HCT116 (cell line): ENCODE measurements at regions not wholly inside any gene's neighbourhood (a gene's known extent, or its start where the extent isn't known, plus 50 kb on each side); places are given as distances from the start of the nearest gene placed in this dataset.

Source experiments
- ATAC-seq: fragments of 200-7000 bp; cut with Tn5 transposase; 2 replicates; pipeline ENCODE4 v1.9.1; 2020; ENCODE audit warnings: mild to moderate bottlenecking, moderate library complexity
- BruUV-seq: library from RNA; stranded (reverse); fragments of 400-500 nt; replicated peaks from 2 replicates; lab custom pipeline; 2021; lab: Mats Ljungman, UMichigan
- CTCF ChIA-PET: fragments of 300-600 bp; sonication (Branson Sonifier 250); formaldehyde crosslinking; loops from one replicate; lab custom pipeline; 2021; ENCODE audit warnings: antibody characterized with exemption; lab: Charles Lee
- POLR2A ChIA-PET: fragments of 300-600, 350-600 bp; sonication (Branson Sonifier 250); formaldehyde crosslinking; loops from one replicate; lab custom pipeline; 2021; ENCODE audit warnings: antibody characterized with exemption; lab: Charles Lee
- RAD21 ChIA-PET, 2 experiments: fragments of 300-600 bp; sonication (Branson Sonifier 250); formaldehyde crosslinking; loops; one replicate each; lab custom pipeline; 2023; ENCODE audit warnings: low total read pairs in 2 of 2; ENCODE audit not compliant: uncharacterized antibody in 2 of 2, unreplicated experiment in 2 of 2, low non-redundant PET in 1 of 2; lab: Charles Lee
- DNase-seq: peaks from one replicate; pipeline ENCODE4 v3.0.0-alpha.2; 2010; ENCODE audit warnings: low read depth, low spot score
- H2AFZ ChIP-seq: fragments of 200-600 bp; shearing (Covaris generic), sonication (generic); 2 replicates; pipeline ENCODE4 v1.6.1; 2017; ENCODE audit warnings: low read depth, mixed run types, mixed read lengths, antibody characterized with exemption, low read length; ENCODE audit not compliant: poor library complexity, severe bottlenecking
- H3K27ac ChIP-seq: 2 replicates; pipeline ENCODE4 v1.5.1; 2012; ENCODE audit warnings: low read depth, low read length
- H3K27me3 ChIP-seq: fragments of 200-600 bp; sonication (generic); 2 replicates; pipeline ENCODE4 v1.6.1; 2016; ENCODE audit warnings: mixed run types, low read length, mixed read lengths; ENCODE audit not compliant: insufficient read depth
- H3K36me3 ChIP-seq, 2 experiments: fragments of 200-500 bp in 1 of 2; fragments of 200-600 bp in 1 of 2; sonication (Bioruptor generic) in 1 of 2; sonication (generic) in 1 of 2; 2 replicates each; pipeline versions ENCODE4 v1.5.1 to v1.6.1; 2014 to 2016; ENCODE audit warnings: low read length in 2 of 2, inconsistent platforms in 1 of 2, mixed read lengths in 1 of 2, mixed run types in 1 of 2; ENCODE audit not compliant: insufficient read depth in 2 of 2, control insufficient read depth in 1 of 2
- H3K4me1 ChIP-seq, 2 experiments: fragments of 200-600 bp in 1 of 2; sonication (generic) in 1 of 2; 2 replicates each; pipeline versions ENCODE4 v1.5.1 to v1.6.1; 2012 to 2017; ENCODE audit warnings: low read length in 2 of 2, inconsistent platforms in 1 of 2, mild to moderate bottlenecking in 1 of 2, mixed read lengths in 1 of 2, mixed run types in 1 of 2, moderate library complexity in 1 of 2; ENCODE audit not compliant: insufficient read depth in 2 of 2, control insufficient read depth in 1 of 2
- H3K4me2 ChIP-seq: fragments of 200-600 bp; sonication (generic); 2 replicates; pipeline ENCODE4 v1.6.1; 2017; ENCODE audit warnings: mixed run types, low read length, mixed read lengths
- H3K4me3 ChIP-seq, 2 experiments: fragments of 200-600 bp in 1 of 2; sonication (generic) in 1 of 2; replicated peaks in 1 of 2; 2 replicates each; pipeline ENCODE4 v1.5.1; 2011 to 2016; ENCODE audit warnings: low read length in 2 of 2, control low read depth in 1 of 2, low read depth in 1 of 2, mild to moderate bottlenecking in 1 of 2, mixed read lengths in 1 of 2, mixed run types in 1 of 2
- H3K79me2 ChIP-seq: fragments of 200-600 bp; sonication (generic); 2 replicates; pipeline ENCODE4 v1.6.1; 2017; ENCODE audit warnings: mild to moderate bottlenecking, mixed run types, low read length, moderate library complexity, mixed read lengths; ENCODE audit not compliant: insufficient read depth
- H3K9ac ChIP-seq: fragments of 200-600 bp; sonication (generic); 2 replicates; pipeline ENCODE4 v1.6.1; 2016; ENCODE audit warnings: low read length, mixed read lengths
- H3K9me2 ChIP-seq: fragments of 200-600 bp; sonication (generic), shearing (Covaris generic); 2 replicates; pipeline ENCODE4 v1.6.1; 2017; ENCODE audit warnings: mixed run types, mild to moderate bottlenecking, moderate library complexity; ENCODE audit not compliant: insufficient read depth
- H3K9me3 ChIP-seq, 2 experiments: fragments of 200-500 bp in 1 of 2; fragments of 200-600 bp in 1 of 2; sonication (Bioruptor generic) in 1 of 2; sonication (generic) in 1 of 2; 2 replicates each; pipeline ENCODE4 v1.6.1; 2014 to 2017; ENCODE audit warnings: low read length in 2 of 2, mixed read lengths in 2 of 2, inconsistent platforms in 1 of 2, low read depth in 1 of 2, mild to moderate bottlenecking in 1 of 2, mixed run types in 1 of 2, moderate library complexity in 1 of 2; ENCODE audit not compliant: control insufficient read depth in 1 of 2, insufficient read depth in 1 of 2
- H4K20me1 ChIP-seq: fragments of 200-600 bp; sonication (generic), shearing (Covaris generic); 2 replicates; pipeline ENCODE4 v1.6.1; 2017; ENCODE audit warnings: mixed run types, mild to moderate bottlenecking, moderate library complexity; ENCODE audit not compliant: insufficient read depth
- EGR1 ChIP-seq: IDR thresholded peaks from 2 replicates; pipeline ENCODE4 v1.6.1; 2012; ENCODE audit warnings: low read depth
- ELF1 ChIP-seq: IDR thresholded peaks from 2 replicates; pipeline ENCODE4 v1.6.1; 2012; ENCODE audit warnings: low read depth, borderline replicate concordance
- EZH2 ChIP-seq: fragments of 200-600 bp; sonication (generic); IDR thresholded peaks from 2 replicates; pipeline ENCODE4 v1.6.1; 2017; ENCODE audit warnings: antibody characterized with exemption, mixed run types
- FOSL1 ChIP-seq: IDR thresholded peaks from 2 replicates; pipeline ENCODE4 v1.6.1; 2012; ENCODE audit warnings: low read depth
- JUND ChIP-seq: IDR thresholded peaks from 2 replicates; pipeline ENCODE4 v1.6.1; 2012
- POLR2AphosphoS5 ChIP-seq: IDR thresholded peaks from 2 replicates; pipeline ENCODE4 v1.6.1; 2011; ENCODE audit warnings: mild to moderate bottlenecking, low read depth, low read length, moderate library complexity
- REST ChIP-seq: IDR thresholded peaks from 2 replicates; pipeline ENCODE4 v1.6.1; 2012; ENCODE audit warnings: low read depth
- SIN3A ChIP-seq: IDR thresholded peaks from 2 replicates; pipeline ENCODE4 v1.6.1; 2012; ENCODE audit warnings: low read depth
- SRF ChIP-seq: IDR thresholded peaks from 2 replicates; pipeline ENCODE4 v1.6.1; 2012; ENCODE audit warnings: low read depth
- TCF7L2 ChIP-seq: IDR thresholded peaks from 2 replicates; pipeline ENCODE4 v1.7.0; 2011; ENCODE audit warnings: borderline replicate concordance, inconsistent platforms; ENCODE audit not compliant: insufficient read depth, insufficient read length; ENCODE audit errors: extremely low read depth
- YY1 ChIP-seq: IDR thresholded peaks from 2 replicates; pipeline ENCODE4 v1.6.1; 2011; ENCODE audit warnings: low read length, low read depth, moderate library complexity, mild to moderate bottlenecking; ENCODE audit not compliant: insufficient replicate concordance; ENCODE audit errors: extremely low read depth
- ZFX ChIP-seq: fragments of 450-650 bp; IDR thresholded peaks from 2 replicates; pipeline ENCODE4 v1.6.1; 2017
- ZNF274 ChIP-seq: fragments of 200-500 bp; sonication (Bioruptor generic); IDR thresholded peaks from 2 replicates; pipeline ENCODE4 v1.6.1; 2014; ENCODE audit warnings: mild to moderate bottlenecking, low read depth, low read length, inconsistent platforms
- intact Hi-C: fragments of 100-400 bp; cut with micrococcal nuclease; formaldehyde crosslinking; loops from 2 replicates; pipeline ENCODE4 v1.10.0; 2022

GRCh38 chr5:5964347-5964746 lies 414.0 kb downstream of the MED10 start:
- CTCF ChIA-PET: no interaction called here

More at GRCh38 chr5:5964347-5964746, 414.0 kb downstream of the MED10 start:
- no peak overlapping the region for H3K4me2 ChIP-seq
- no peaks in the 10 kb centered on the region for H4K20me1 ChIP-seq
- H3K27ac ChIP-seq: no peak overlapping the region
- ATAC-seq (no peak), DNase-seq (no peak)
- no TSS peak for BruUV-seq
- H3K36me3 ChIP-seq: no peaks in the 10 kb centered on the region
- H3K9ac ChIP-seq: no peak overlapping the region
- no peaks in the 10 kb centered on the region; a peak in 1 of 4 replicates for H3K9me3 ChIP-seq
- ChIA-PET RAD21 (no interaction called here), POLR2A (no interaction called here)
- H3K9me2 ChIP-seq: no peaks in the 10 kb centered on the region
- no peaks in the 10 kb centered on the region for H3K4me1 ChIP-seq
- intact Hi-C loops: no loop called here
- H3K4me3 ChIP-seq: no peak overlapping the region
- H3K79me2 ChIP-seq: no peaks in the 10 kb centered on the region
- TF ChIP-seq ZNF274 (no peak), ELF1 (no peak), SRF (no peak), JUND (no peak), TCF7L2 (no peak), SIN3A (no peak), POLR2AphosphoS5 (no peak), FOSL1 (no peak), EZH2 (no peak), EGR1 (no peak), REST (no peak), YY1 (no peak), ZFX (no peak)
- no peaks in the 10 kb centered on the region for H3K27me3 ChIP-seq
- no peak overlapping the region for H2AFZ ChIP-seq
